SK-N-SH (cell line): ENCODE measurements at regions not wholly inside any gene's neighbourhood (a gene's known extent, or its start where the extent isn't known, plus 50 kb on each side); places are given as distances from the start of the nearest gene placed in this dataset.

ENCODE experiments used
- CTCF ChIP-seq: fragments of 200-600 bp; sonication (generic); IDR thresholded peaks from 2 replicates; pipeline ENCODE4 v1.6.1; 2017; ENCODE audit warnings: antibody characterized with exemption, mild to moderate bottlenecking, moderate library complexity
- EZH2phosphoT487 ChIP-seq: fragments of 200-600 bp; sonication (generic); IDR thresholded peaks from 2 replicates; pipeline ENCODE4 v1.6.1; 2017; ENCODE audit warnings: low read depth, mixed run types, mild to moderate bottlenecking, antibody characterized with exemption, moderate library complexity, borderline replicate concordance
- FOSL2 ChIP-seq: IDR thresholded peaks from 2 replicates; pipeline ENCODE4 v1.4.0; 2012; ENCODE audit warnings: low read depth, mild to moderate bottlenecking, moderate library complexity, borderline replicate concordance
- FOXJ3 ChIP-seq: sonication (generic); formaldehyde crosslinking; IDR thresholded peaks from 2 replicates; pipeline ENCODE4 v1.5.1; 2020; ENCODE audit warnings: mild to moderate bottlenecking, missing genetic modification reagents
- JUND ChIP-seq: IDR thresholded peaks from 2 replicates; pipeline ENCODE4 v1.4.0; 2012
- MAX ChIP-seq: IDR thresholded peaks from 2 replicates; pipeline ENCODE4 v1.4.0; 2012; ENCODE audit warnings: low read depth
- PBX3 ChIP-seq: IDR thresholded peaks from 2 replicates; pipeline ENCODE4; 2012
- POLR2AphosphoS5 ChIP-seq: IDR thresholded peaks from 2 replicates; pipeline ENCODE4 v1.6.1; 2012; ENCODE audit warnings: low read depth, low read length
- RAD21 ChIP-seq: IDR thresholded peaks from 2 replicates; pipeline ENCODE4 v1.6.1; 2012; ENCODE audit warnings: mild to moderate bottlenecking, low read length
- REST ChIP-seq: IDR thresholded peaks from 2 replicates; pipeline ENCODE4 v1.6.1; 2012; ENCODE audit warnings: mild to moderate bottlenecking, low read depth, low read length, moderate library complexity
- RFX5 ChIP-seq: IDR thresholded peaks from 2 replicates; pipeline ENCODE4 v1.6.1; 2012; ENCODE audit warnings: mild to moderate bottlenecking, improper control_type of control experiment, low read length
- SMC3 ChIP-seq: IDR thresholded peaks from 2 replicates; pipeline ENCODE4 v1.6.1; 2012; ENCODE audit warnings: low read depth, low read length, improper control_type of control experiment
- USF1 ChIP-seq: IDR thresholded peaks from 2 replicates; pipeline ENCODE4 v1.4.0; 2012; ENCODE audit warnings: low read depth, borderline replicate concordance
- USF2 ChIP-seq: fragments of 150-350 bp; IDR thresholded peaks from 2 replicates; pipeline ENCODE4 v1.6.1; 2017; ENCODE audit warnings: antibody characterized with exemption, low read length, low read depth, borderline replicate concordance

GRCh38 chr7:91383905-91384274, 119.7 kb downstream of the FZD1 start:
- TF ChIP-seq USF1 (no peak), POLR2AphosphoS5 (no peak), JUND (no peak), REST (no peak), RAD21 (no peak), FOXJ3 (CRISPR knock-in tag) (no peak), RFX5 (no peak), FOSL2 (no peak), MAX (no peak), CTCF (no peak), EZH2phosphoT487 (no peak), PBX3 (no peak), USF2 (no peak), SMC3 (no peak)
